Upper lobe of right lung (tissue), 1 donor: ENCODE measurements at regions not wholly inside any gene's neighbourhood (a gene's known extent, or its start where the extent isn't known, plus 50 kb on each side); places are given as distances from the start of the nearest gene placed in this dataset.
A peak's percentile ranks its signal among the peaks of the same experiment; 100 is the strongest.

Source experiments
- ATAC-seq: fragments of 200-7000 bp; cut with Tn5 transposase; one replicate; pipeline ENCODE4 v1.9.1; 2020; ENCODE audit warnings: mild to moderate bottlenecking, moderate library complexity
- DNase-seq: peaks from one replicate; pipeline ENCODE4 v3.0.0-alpha.2; 2020
- H3K27ac ChIP-seq: fragments of 200-600 bp; one replicate; pipeline ENCODE4 v1.8.0; 2022
- H3K27me3 ChIP-seq: fragments of 200-600 bp; one replicate; pipeline ENCODE4 v1.8.0; 2022; ENCODE audit warnings: mild to moderate bottlenecking
- H3K36me3 ChIP-seq: fragments of 200-600 bp; one replicate; pipeline ENCODE4 v1.8.0; 2022
- H3K4me1 ChIP-seq: fragments of 200-600 bp; one replicate; pipeline ENCODE4 v1.8.0; 2022
- H3K4me3 ChIP-seq: fragments of 200-600 bp; one replicate; pipeline ENCODE4 v1.8.0; 2022; ENCODE audit warnings: mild to moderate bottlenecking
- H3K9me3 ChIP-seq: fragments of 200-600 bp; one replicate; pipeline ENCODE4 v1.8.0; 2022
- intact Hi-C: fragments of 100-400 bp; cut with DNase I; formaldehyde crosslinking; loops from one replicate; pipeline ENCODE4 v1.11.0; 2022
- TF ChIP-seq, protein P1 (sequence below): fragments of 200-600 bp; IDR thresholded peaks from one replicate; pipeline ENCODE4 v1.8.0; 2022; ENCODE audit warnings: antibody characterized with exemption
- donor health status: DM: no; HTN: yes; CAD: no; lungs with severe emphysema.

DNA sequence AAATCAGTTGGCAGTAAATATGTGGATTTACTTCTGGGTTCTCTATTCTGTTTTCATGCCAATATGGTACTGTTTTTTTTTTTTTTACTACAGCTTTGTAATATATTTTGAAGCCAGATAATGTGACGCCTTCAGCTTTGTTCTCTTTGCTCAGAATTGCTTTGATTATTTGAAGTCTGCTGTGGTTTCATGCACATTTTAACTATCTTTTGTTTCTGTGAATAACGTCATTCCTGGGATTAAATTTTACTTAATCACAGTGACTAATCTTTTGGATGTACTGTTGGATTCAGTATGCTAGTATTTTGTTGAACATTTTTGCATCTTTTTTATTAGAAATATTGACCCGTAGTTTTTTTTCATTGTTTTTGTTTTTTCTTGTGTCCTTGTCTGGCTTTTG lies 576.5 kb downstream of the ZNF385D start:
- Histone ChIP-seq H3K9me3 (no peaks in the 10 kb centered on the region), H3K36me3 (no peaks in the 10 kb centered on the region), H3K27me3 (no peaks in the 10 kb centered on the region), H3K4me1 (no peaks in the 10 kb centered on the region), H3K4me3 (no peak overlapping the region), H3K27ac (no peak overlapping the region)
- TF ChIP-seq, protein P1, sequence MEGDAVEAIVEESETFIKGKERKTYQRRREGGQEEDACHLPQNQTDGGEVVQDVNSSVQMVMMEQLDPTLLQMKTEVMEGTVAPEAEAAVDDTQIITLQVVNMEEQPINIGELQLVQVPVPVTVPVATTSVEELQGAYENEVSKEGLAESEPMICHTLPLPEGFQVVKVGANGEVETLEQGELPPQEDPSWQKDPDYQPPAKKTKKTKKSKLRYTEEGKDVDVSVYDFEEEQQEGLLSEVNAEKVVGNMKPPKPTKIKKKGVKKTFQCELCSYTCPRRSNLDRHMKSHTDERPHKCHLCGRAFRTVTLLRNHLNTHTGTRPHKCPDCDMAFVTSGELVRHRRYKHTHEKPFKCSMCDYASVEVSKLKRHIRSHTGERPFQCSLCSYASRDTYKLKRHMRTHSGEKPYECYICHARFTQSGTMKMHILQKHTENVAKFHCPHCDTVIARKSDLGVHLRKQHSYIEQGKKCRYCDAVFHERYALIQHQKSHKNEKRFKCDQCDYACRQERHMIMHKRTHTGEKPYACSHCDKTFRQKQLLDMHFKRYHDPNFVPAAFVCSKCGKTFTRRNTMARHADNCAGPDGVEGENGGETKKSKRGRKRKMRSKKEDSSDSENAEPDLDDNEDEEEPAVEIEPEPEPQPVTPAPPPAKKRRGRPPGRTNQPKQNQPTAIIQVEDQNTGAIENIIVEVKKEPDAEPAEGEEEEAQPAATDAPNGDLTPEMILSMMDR, result no peak
- intact Hi-C loops, result no loop called here
- ATAC-seq (no peak), DNase-seq (no peak)

DNA sequence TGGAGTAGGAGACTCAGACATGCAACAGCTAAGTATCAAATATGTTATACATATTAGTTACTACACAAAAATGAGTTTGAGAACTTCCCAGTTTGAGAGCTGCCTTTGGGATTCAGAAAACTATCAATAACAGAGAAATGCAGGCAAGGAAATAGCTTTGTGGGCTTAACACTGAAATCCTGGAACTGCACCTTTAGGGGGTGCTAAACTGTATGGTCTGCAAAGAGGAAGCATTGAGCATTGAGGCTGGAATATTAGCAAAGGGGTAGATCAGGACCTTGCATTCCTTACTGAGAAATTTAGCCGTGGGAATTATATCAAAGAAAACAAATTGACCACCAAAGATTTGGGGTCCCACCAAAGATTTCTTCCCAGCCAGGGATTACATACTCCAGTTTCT lies 580.0 kb downstream of the ZNF385D start:
- intact Hi-C loops, result no loop called here

DNA sequence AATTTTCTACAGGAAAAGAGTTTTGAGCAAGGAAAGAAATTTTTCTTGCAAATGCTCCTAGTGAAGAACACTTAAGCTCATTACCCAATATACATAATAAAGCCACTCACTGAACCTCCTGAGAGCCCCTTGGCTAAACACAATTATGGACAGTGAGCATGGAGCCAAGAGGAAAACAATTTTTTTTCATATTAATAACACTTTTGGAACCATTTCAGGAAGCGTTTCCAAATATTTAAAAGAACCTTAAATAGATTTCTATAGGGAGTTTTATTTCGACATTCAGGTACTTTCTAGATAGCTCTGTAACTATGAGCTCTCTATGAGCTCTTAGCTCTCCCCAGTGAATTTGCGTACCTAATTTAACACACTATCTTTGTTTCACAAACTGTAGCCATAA lies 581.1 kb downstream of the ZNF385D start:
- Histone ChIP-seq H3K4me3 (no peak overlapping the region), H3K36me3 (no peaks in the 10 kb centered on the region), H3K4me1 (no peaks in the 10 kb centered on the region), H3K9me3 (no peaks in the 10 kb centered on the region), H3K27ac (no peak overlapping the region), H3K27me3 (no peaks in the 10 kb centered on the region)
- ATAC-seq (no peak), DNase-seq (no peak)
- TF ChIP-seq, protein P1, result no peak
- intact Hi-C loops, result no loop called here

More for the DNA sequence above, 580.0 kb downstream of the ZNF385D start:
- Histone ChIP-seq H3K4me3 (no peak overlapping the region), H3K4me1 (no peaks in the 10 kb centered on the region), H3K27ac (no peak overlapping the region), H3K36me3 (no peaks in the 10 kb centered on the region), H3K27me3 (no peaks in the 10 kb centered on the region), H3K9me3 (no peaks in the 10 kb centered on the region)
- ATAC-seq, result peak; percentile 29
- no peak for DNase-seq
- TF ChIP-seq, protein P1, result peak; percentile 31

DNA sequence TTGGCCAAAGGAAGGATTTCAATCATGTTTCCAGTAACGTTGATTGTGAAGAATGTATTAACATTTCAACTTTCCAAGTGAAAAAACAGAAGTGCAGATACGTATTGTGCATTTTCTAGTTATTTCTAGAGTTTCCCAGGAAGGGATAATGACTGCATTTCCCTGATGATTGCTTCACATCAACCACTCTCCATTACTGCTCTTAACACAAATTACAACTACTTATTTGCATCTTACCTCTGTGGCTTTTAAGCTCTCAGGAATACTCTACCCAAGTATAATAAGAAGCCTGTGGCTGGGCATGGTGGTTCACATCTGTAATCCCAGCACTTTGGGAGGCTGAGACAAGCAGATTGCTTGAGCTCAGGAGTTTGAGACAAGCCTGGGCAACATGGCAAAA lies 582.5 kb downstream of the ZNF385D start:
- peak; percentile 19 for ATAC-seq
- no peaks in the 10 kb centered on the region for H3K36me3 ChIP-seq
- no peak overlapping the region for H3K27ac ChIP-seq
- H3K27me3 ChIP-seq, result no peaks in the 10 kb centered on the region
- H3K9me3 ChIP-seq, result no peaks in the 10 kb centered on the region
- H3K4me1 ChIP-seq, result no peaks in the 10 kb centered on the region
- intact Hi-C loops, result no loop called here
- TF ChIP-seq, protein P1, result no peak
- DNase-seq, result no peak
- no peak overlapping the region for H3K4me3 ChIP-seq

- Histone ChIP-seq H3K27me3 (no peaks in the 10 kb centered on the region), H3K4me1 (no peaks in the 10 kb centered on the region), H3K36me3 (no peaks in the 10 kb centered on the region), H3K4me3 (no peak overlapping the region), H3K9me3 (no peaks in the 10 kb centered on the region), H3K27ac (no peak overlapping the region)
- ATAC-seq (no peak), DNase-seq (no peak)
- intact Hi-C loops, result no loop called here
- TF ChIP-seq, protein P1, result no peak
Observed at GRCh38 chr3:21163956-21164355, 587.1 kb downstream of the ZNF385D start.

DNA sequence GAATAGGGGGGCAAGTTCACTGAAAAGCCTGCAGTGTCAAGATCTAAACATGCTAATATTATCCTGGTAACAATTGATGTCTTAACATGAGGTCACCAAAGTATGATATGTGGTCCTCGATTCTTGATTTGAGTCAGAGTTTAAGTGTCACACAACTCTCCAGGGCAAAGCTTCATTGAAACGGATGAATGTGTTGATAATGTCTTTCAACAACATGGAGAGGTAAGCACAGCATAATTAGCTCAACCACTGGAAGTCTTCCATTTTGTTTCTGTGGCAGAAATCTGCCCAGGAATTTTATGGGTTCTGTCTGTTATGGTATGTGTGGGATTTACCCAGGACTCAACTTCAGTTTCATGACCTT lies 591.5 kb downstream of the ZNF385D start:
- no peaks in the 10 kb centered on the region for H3K4me1 ChIP-seq
- ATAC-seq (no peak), DNase-seq (no peak)
- H3K9me3 ChIP-seq, result no peaks in the 10 kb centered on the region
- no peaks in the 10 kb centered on the region for H3K36me3 ChIP-seq
- no peak overlapping the region for H3K27ac ChIP-seq
- intact Hi-C loops, result no loop called here
- no peaks in the 10 kb centered on the region for H3K27me3 ChIP-seq
- no peak overlapping the region for H3K4me3 ChIP-seq
- TF ChIP-seq, protein P1, result no peak
